Panc1 (cell line): ENCODE measurements at regions not wholly inside any gene's neighbourhood (a gene's known extent, or its start where the extent isn't known, plus 50 kb on each side); places are given as distances from the start of the nearest gene placed in this dataset.

ENCODE experiments used
- ATAC-seq: fragments of 200-7000 bp; cut with Tn5 transposase; 2 replicates; pipeline ENCODE4 v1.9.1; 2020; ENCODE audit warnings: mild to moderate bottlenecking, moderate library complexity
- BruUV-seq: library from RNA; stranded (reverse); fragments of 400-500 nt; replicated peaks from 2 replicates; lab custom pipeline; 2021; lab: Mats Ljungman, UMichigan
- CTCF ChIA-PET: fragments of 300-600 bp; sonication (Branson Sonifier 250); formaldehyde crosslinking; loops from one replicate; lab custom pipeline; 2022; ENCODE audit warnings: antibody characterized with exemption; lab: Charles Lee
- POLR2A ChIA-PET: fragments of 300-600 bp; sonication (Branson Sonifier 250); formaldehyde crosslinking; loops from one replicate; lab custom pipeline; 2022; ENCODE audit warnings: antibody characterized with exemption; lab: Charles Lee
- DNase-seq: peaks from one replicate; pipeline ENCODE4 v3.0.0-alpha.2; 2010; ENCODE audit warnings: low read depth, low spot score
- H3K27ac ChIP-seq: 2 replicates; pipeline ENCODE4 v1.5.1; 2011; ENCODE audit warnings: mild to moderate bottlenecking, low read length, inconsistent platforms
- H3K27me3 ChIP-seq: fragments of 200-500 bp; sonication (Bioruptor generic); 2 replicates; pipeline ENCODE4 v1.6.0; 2014; ENCODE audit warnings: low read length, inconsistent platforms; ENCODE audit not compliant: control insufficient read depth, insufficient read depth
- H3K36me3 ChIP-seq: fragments of 200-500 bp; sonication (Bioruptor generic); 2 replicates; pipeline ENCODE4 v1.5.1; 2014; ENCODE audit warnings: inconsistent platforms, mild to moderate bottlenecking, low read length, moderate library complexity; ENCODE audit not compliant: control insufficient read depth, insufficient read depth
- H3K4me1 ChIP-seq: 2 replicates; pipeline ENCODE4 v1.5.1; 2011; ENCODE audit warnings: inconsistent platforms, mild to moderate bottlenecking, low read length, moderate library complexity; ENCODE audit not compliant: control insufficient read depth, insufficient read depth
- H3K4me3 ChIP-seq, 2 experiments: 2 replicates each; pipeline ENCODE4 v1.5.1; 2011 to 2012; ENCODE audit warnings: low read depth in 2 of 2, low read length in 2 of 2, mild to moderate bottlenecking in 2 of 2, inconsistent platforms in 1 of 2, moderate library complexity in 1 of 2
- H3K9me3 ChIP-seq: fragments of 200-500 bp; sonication (Bioruptor generic); 2 replicates; pipeline ENCODE4 v1.5.1; 2014; ENCODE audit warnings: low read depth, mild to moderate bottlenecking, inconsistent platforms, low read length, moderate library complexity; ENCODE audit not compliant: control insufficient read depth, insufficient read depth
- POLR2AphosphoS5 ChIP-seq: IDR thresholded peaks from 2 replicates; pipeline ENCODE4 v1.6.1; 2012; ENCODE audit warnings: mild to moderate bottlenecking, low read depth, low read length, moderate library complexity
- SIN3A ChIP-seq: IDR thresholded peaks from 2 replicates; pipeline ENCODE4 v1.6.1; 2012; ENCODE audit warnings: low read depth, mild to moderate bottlenecking, low read length, moderate library complexity, borderline replicate concordance; ENCODE audit not compliant: insufficient read depth
- TCF7L2 ChIP-seq: IDR thresholded peaks from 2 replicates; pipeline ENCODE4 v1.6.1; 2011; ENCODE audit warnings: mild to moderate bottlenecking, low read depth, low read length, inconsistent platforms
- in situ Hi-C: cut with HindIII; loops from 2 replicates; pipeline ENCODE4 v1.10.0; 2016; ENCODE audit warnings: low sequenced_read_pairs, low pct_unique_long_range_greater_than_20kb
- intact Hi-C: fragments of 100-400 bp; cut with micrococcal nuclease; formaldehyde crosslinking; loops from one replicate; pipeline ENCODE4 v1.10.0; 2022; ENCODE audit not compliant: unreplicated experiment
- TF ChIP-seq, protein P1 (sequence below), 2 experiments: IDR thresholded peaks; 2 replicates each; pipeline ENCODE4 v1.6.1; 2011 to 2012; ENCODE audit warnings: low read depth in 2 of 2, control low read depth in 1 of 2, low read length in 1 of 2, mild to moderate bottlenecking in 1 of 2, moderate library complexity in 1 of 2; ENCODE audit not compliant: insufficient read depth in 1 of 2
- TF ChIP-seq, protein P2 (sequence below): fragments of 450-650 bp; IDR thresholded peaks from 2 replicates; pipeline ENCODE4 v1.5.1; 2017; ENCODE audit warnings: mild to moderate bottlenecking

DNA sequence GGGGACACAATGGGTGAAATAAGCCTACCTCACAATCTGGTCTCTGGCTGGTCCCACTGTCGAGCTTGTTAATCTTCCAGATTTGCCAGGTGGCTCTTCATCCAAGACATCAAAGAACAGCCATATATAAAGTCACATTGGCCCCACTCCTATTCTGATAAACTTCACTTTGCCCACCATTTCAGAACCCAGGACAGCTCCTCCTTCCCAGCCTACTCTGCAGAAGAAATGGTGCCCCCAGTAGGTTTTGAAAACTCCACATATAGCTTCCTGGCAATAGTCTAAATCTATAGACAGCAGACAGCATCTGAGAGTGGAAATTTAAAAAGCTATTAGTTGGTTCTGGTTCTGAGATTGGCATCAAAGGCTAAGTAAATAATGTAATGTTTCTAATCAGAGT is 143.1 kb upstream of the PCSK2 start:
- no peaks in the 10 kb centered on the region for H3K27me3 ChIP-seq
- no peaks in the 10 kb centered on the region for H3K4me1 ChIP-seq
- ChIA-PET POLR2A (no interaction called here), CTCF (interaction anchor here (0.6 kb wide), 1 partner anchor 1189 kb away, joined by 3 read pairs; no protein-coding TSS in a partner anchor)
- no peak overlapping the region for H3K4me3 ChIP-seq
- intact Hi-C loops, result no loop called here
- no peak overlapping the region for H3K27ac ChIP-seq
- BruUV-seq, result no TSS peak
- TF ChIP-seq, protein P1, sequence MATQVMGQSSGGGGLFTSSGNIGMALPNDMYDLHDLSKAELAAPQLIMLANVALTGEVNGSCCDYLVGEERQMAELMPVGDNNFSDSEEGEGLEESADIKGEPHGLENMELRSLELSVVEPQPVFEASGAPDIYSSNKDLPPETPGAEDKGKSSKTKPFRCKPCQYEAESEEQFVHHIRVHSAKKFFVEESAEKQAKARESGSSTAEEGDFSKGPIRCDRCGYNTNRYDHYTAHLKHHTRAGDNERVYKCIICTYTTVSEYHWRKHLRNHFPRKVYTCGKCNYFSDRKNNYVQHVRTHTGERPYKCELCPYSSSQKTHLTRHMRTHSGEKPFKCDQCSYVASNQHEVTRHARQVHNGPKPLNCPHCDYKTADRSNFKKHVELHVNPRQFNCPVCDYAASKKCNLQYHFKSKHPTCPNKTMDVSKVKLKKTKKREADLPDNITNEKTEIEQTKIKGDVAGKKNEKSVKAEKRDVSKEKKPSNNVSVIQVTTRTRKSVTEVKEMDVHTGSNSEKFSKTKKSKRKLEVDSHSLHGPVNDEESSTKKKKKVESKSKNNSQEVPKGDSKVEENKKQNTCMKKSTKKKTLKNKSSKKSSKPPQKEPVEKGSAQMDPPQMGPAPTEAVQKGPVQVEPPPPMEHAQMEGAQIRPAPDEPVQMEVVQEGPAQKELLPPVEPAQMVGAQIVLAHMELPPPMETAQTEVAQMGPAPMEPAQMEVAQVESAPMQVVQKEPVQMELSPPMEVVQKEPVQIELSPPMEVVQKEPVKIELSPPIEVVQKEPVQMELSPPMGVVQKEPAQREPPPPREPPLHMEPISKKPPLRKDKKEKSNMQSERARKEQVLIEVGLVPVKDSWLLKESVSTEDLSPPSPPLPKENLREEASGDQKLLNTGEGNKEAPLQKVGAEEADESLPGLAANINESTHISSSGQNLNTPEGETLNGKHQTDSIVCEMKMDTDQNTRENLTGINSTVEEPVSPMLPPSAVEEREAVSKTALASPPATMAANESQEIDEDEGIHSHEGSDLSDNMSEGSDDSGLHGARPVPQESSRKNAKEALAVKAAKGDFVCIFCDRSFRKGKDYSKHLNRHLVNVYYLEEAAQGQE (IDR thresholded peaks at IDR 0.05; ENCODE audit: insufficient read depth in 1 of 2, low read depth in 2 of 2, low read length in 1 of 2), result peak in 1 of 2 experiments; percentile 71; a peak in 2 of 4 replicates
- TF ChIP-seq SIN3A, result no peak
- no peak for TF ChIP-seq TCF7L2
- TF ChIP-seq, protein P2, sequence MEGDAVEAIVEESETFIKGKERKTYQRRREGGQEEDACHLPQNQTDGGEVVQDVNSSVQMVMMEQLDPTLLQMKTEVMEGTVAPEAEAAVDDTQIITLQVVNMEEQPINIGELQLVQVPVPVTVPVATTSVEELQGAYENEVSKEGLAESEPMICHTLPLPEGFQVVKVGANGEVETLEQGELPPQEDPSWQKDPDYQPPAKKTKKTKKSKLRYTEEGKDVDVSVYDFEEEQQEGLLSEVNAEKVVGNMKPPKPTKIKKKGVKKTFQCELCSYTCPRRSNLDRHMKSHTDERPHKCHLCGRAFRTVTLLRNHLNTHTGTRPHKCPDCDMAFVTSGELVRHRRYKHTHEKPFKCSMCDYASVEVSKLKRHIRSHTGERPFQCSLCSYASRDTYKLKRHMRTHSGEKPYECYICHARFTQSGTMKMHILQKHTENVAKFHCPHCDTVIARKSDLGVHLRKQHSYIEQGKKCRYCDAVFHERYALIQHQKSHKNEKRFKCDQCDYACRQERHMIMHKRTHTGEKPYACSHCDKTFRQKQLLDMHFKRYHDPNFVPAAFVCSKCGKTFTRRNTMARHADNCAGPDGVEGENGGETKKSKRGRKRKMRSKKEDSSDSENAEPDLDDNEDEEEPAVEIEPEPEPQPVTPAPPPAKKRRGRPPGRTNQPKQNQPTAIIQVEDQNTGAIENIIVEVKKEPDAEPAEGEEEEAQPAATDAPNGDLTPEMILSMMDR, result no peak
- no peak for TF ChIP-seq POLR2AphosphoS5
- no peak for ATAC-seq
- H3K36me3 ChIP-seq, result no peaks in the 10 kb centered on the region
- in situ Hi-C loops, result no loop called here
- no peaks in the 10 kb centered on the region for H3K9me3 ChIP-seq
- DNase-seq, result no peak

DNA sequence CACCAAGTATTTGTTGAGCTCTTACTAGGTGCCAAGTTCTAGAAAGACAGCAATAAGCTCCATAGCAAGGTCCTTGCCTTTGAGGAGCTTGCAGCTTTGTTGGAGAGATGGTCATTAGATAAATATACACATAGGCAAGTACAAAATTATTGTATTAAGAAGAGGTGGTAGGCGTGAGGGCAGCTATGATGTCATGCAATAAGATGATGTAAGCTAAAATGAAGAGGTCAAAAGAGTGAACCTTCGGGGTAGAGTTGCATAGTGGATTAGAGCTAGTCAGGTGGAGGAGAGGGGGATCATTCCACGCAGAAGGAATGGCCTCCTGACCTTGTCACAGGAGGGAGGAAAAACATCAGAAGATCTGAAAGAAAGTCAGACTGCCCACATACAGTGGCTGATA is 141.9 kb upstream of the PCSK2 start:
- no peaks in the 10 kb centered on the region for H3K36me3 ChIP-seq
- POLR2A ChIA-PET, result no interaction called here
- no peak overlapping the region for H3K4me3 ChIP-seq
- ATAC-seq (no peak), DNase-seq (no peak)
- no peak overlapping the region for H3K27ac ChIP-seq
- no TSS peak for BruUV-seq
- CTCF ChIA-PET, result no interaction called here
- TF ChIP-seq, protein P2, result no peak
- TF ChIP-seq, protein P1 (IDR thresholded peaks at IDR 0.05; ENCODE audit: insufficient read depth in 1 of 2, low read depth in 2 of 2, low read length in 1 of 2), result no peak
- TF ChIP-seq SIN3A (no peak), TCF7L2 (no peak), POLR2AphosphoS5 (no peak)
- H3K4me1 ChIP-seq, result no peaks in the 10 kb centered on the region
- no peaks in the 10 kb centered on the region for H3K27me3 ChIP-seq
- no peaks in the 10 kb centered on the region for H3K9me3 ChIP-seq
- in situ Hi-C loops (no loop called here), intact Hi-C loops (no loop called here)
